Stimulated activated CD8-positive, alpha-beta memory T cell treated with anti-CD3 and anti-CD28 coated beads, Interleukin-4, amount 100 ng/mL, for 24 hours (primary cell): ENCODE measurements at regions not wholly inside any gene's neighbourhood (a gene's known extent, or its start where the extent isn't known, plus 50 kb on each side); places are given as distances from the start of the nearest gene placed in this dataset.
"Not testable (repeated sequence)": the region's sequence is repeated elsewhere in the genome, so short reads cannot be mapped to it uniquely, and the experiment has no call there.

Source experiments
- DNase-seq: peaks from one replicate; pipeline ENCODE4 v3.0.0-alpha.2; 2020; ENCODE audit warnings: low read depth

DNA sequence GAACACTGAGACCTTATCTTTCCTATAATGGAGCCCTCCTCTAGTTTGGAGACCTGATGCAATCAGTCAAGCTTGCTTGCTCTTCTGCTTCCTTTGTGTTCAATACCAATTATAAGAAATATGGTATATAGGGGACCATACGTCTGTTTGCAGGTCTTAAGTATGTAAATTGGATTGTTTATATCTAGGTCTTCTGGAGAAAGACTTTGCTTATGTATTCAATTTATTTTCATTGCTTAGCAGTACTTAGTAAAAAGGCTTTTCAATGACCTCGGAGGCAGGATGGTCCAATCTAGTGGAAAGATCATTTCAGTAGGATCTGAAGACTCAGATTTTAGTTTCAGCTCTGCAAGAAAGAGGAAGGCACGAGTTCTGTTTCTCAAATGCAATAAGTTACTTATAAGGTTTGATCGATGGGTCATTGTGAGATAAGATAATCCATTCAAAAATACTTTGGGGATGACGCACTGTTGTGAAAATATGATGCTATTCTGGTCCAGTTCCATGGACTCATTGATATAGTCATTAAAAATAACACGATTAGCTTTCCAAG lies 571.6 kb downstream of the SH2D4B start:
- no peak for DNase-seq

GRCh38 chr10:81116201-81116600 lies 578.5 kb downstream of the SH2D4B start:
- no peak for DNase-seq

- no peak for DNase-seq
Observed at GRCh38 chr10:81116990-81117389, 579.3 kb downstream of the SH2D4B start.

DNA sequence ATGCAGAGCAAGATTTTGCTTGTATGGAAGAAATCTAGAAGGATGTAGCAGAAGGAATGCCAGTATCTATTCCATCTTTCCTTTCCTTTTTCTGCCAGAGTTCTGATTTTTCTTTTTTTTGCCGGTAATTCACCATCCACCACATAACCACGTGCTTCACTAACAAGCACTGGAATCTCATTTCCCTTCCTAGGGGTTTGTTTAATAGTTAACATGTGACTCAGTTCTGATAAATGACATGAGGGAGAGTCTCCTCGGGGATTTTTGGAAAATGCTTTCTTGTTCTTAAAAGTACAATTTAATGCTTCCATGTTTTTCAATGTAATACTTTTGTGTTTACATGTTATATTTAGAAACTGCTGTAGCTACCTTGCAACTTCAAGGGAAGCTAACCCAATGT lies 590.2 kb downstream of the SH2D4B start:
- no peak for DNase-seq

- DNase-seq = no peak
Observed at GRCh38 chr10:81130014-81130413, 592.3 kb downstream of the SH2D4B start.

- no peak for DNase-seq
Observed at GRCh38 chr10:81135851-81136250, 598.1 kb downstream of the SH2D4B start.

DNA sequence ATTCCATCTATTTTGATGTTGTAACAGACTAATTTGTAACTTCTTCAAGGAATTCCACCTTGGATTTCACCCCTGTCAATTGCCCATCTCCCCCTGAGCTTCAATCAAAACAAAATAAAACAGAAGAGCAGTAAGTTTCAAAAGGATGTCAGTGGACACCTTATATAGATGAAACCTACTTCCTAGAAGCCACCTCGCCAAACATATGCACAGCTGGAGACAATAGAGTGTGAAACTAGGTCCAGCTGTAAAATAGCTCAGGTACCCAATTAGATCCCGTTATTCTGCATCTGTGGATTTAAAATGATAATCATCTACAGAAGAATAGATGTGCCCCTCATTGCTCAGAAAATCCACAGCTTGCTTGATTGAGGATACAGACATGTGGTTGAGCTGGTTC lies 598.6 kb downstream of the SH2D4B start:
- no peak for DNase-seq

GRCh38 chr10:81145975-81146374 lies 608.3 kb downstream of the SH2D4B start:
- DNase-seq = no peak

- no peak for DNase-seq
Observed at GRCh38 chr10:81146436-81146835, 608.7 kb downstream of the SH2D4B start.

DNA sequence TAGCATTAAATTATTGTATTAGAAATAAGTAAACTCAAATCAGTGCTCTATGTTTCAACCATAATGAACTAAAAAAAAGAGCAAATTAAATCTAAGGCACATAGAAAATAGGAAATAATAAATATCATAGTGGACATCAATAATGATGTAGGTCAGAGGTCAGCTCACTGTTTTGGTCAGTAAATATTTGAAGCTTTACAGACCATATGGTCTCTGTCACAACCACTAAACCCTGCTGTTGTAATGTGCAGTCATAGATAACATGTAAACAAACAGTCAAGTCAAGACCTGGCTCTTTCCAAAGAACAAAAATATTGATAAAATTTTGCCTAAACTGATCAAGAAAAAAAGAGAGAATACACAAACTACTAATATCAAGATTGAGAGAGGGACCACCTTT lies 615.0 kb downstream of the SH2D4B start:
- no peak for DNase-seq

DNA sequence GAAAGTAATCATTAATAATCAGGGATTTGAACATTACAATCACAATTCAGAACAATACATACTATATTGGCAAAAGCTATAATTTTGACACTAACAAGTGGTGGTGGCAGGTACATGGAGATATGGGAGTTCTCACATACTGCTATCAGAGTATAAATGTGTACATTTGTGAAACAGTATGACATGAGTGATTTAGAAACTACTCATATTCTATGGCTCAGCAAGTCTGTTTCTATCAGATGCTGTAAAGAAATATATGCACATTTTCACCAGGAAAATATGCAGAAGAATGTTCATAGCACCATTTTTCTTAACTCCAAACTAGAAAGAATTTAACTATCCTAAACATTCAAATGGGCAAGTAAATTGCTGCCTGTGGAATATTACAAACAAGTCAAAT lies 620.0 kb downstream of the SH2D4B start:
- DNase-seq = no peak

GRCh38 chr10:81177651-81178244 lies 640.0 kb downstream of the SH2D4B start:
- DNase-seq = no peak

- DNase-seq = no peak
Observed at GRCh38 chr10:81179324-81179723, 641.6 kb downstream of the SH2D4B start.

DNA sequence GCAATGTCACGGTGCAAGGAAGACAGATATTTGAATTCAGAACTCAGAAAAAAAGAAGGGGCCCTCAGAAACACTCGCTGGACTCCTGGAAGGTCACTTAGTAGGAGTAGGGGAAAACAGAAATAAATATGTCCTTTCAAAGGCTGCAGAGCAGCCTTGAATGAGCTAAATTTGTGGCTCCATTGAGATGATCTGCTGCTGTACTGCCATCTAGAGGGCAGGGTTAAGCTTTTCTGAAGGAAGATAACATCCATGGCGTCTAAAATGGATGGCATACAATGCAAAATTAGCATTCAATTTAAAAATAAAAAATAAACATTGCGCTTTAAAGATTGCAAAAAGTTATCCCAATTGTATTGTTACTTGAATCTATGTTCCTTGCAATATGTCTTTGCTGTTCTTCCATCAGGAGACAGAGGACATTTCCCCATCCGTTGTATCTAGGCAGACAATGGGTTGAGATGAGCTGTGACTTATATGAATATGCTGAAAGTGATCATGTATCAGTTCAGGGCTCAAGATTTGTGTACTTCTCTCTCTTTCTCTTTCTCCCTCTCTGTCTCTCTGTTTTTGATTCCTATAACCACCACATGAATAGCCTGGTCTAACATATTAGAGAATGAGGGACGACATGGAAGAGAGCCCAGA lies 642.2 kb downstream of the SH2D4B start:
- DNase-seq = no peak

- DNase-seq = no peak
Observed at GRCh38 chr10:81182296-81182695, 644.6 kb downstream of the SH2D4B start.

DNA sequence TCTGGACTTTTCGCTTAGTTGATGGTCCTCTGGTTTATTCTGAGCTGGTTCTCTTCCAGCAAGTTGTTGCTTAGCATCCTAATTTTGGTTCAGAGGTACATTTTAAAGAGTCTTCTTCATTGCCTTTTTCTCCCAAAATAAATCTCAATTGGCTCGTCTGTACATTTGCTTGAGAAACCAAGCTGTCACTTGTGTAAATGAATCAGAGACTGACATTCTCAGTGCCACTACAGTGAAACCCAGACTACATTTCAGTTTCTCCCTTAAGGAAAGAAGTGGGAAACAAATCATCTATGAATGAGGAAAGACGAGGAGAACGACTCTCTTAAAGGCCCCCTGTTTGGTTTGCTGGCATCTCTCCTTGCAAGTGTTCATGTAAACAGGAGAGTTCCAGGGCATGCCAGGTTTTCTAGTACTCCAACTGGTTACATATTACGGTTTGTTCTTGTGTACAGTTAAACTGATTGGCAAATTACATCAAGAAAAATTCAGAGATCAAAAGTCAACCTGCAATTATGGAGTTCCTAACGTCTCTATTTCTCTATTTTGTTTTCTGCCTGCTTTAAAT lies 654.6 kb downstream of the SH2D4B start:
- no peak for DNase-seq

DNA sequence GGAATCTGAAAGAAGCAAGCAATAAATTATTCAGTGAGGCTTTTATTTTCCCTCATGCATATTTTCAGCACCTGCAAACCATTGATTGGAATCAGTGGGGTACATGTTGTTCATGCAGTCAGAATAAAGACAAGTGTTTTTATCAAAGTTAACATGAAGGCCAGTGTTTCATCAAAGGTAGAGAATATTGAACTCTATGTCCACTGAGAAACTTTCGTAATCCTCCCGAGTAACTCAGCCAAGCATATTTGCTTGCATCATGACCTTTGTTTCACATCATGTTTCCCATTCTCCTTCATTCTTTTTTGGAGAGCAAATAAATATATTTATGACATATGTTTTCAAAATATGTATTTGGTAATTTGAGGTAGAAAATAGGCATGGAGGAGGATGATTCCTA lies 663.1 kb downstream of the SH2D4B start:
- DNase-seq = no peak

- not testable (repeated sequence) for DNase-seq
Observed at GRCh38 chr10:81207359-81207758, 667.6 kb upstream of the NRG3 start.

GRCh38 chr10:81213370-81213769 lies 661.6 kb upstream of the NRG3 start:
- no peak for DNase-seq

DNA sequence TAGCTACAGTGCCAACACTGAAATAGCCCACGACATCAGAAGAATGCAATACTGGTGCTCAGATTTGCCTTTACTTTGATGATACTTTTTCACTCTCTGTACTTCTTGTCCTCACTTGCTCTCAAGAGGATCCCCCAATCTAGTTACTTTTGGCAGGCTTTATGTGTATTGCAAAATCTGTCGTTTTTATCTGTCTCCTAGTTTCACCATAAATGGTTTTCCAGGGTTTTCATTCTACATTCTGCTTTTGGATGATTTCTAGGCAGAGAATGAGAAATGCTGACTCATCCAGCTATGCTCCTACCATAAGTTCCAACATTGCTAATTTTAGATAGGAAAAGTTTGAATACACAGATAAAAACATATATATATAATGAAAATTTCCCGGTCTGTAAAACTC lies 659.5 kb upstream of the NRG3 start:
- no peak for DNase-seq

DNA sequence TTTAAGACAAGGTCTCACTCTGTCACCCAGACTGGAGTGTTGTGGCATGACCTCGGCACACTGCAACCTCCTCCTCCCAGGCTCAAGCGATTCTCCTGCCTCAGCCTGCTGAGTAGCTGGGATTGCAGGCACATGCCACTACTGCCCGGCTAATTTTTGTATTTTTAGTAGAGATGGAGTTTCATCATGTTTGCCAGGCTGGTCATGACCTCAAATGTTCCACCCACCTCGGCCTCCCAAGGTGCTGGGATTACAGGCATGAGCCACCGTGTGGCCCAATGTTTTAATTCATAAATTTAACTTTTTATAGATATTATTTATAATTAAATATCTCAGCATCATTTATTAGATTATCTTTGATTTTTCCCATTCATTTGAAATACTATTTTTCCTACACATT lies 658.0 kb upstream of the NRG3 start:
- DNase-seq = no peak

DNA sequence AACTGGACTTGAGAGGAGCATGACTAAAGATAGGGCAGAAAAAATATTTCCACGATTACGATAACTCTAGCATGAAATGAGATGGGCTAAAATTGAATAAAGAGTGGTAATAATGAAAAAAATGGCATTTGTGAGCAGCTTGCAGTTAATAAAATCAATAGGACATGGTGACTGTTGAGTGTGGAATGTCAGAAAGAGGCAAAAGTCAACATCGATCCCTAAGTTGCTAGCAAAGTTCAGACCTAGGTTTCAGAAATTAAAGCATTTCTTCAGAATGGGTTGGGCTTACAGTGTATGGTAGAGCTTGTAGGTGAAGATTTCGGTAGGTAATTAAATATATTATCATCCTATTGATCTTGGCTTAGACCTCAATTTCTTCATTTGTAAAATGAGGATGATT lies 656.7 kb upstream of the NRG3 start:
- no peak for DNase-seq

GRCh38 chr10:81219758-81220157 lies 655.2 kb upstream of the NRG3 start:
- DNase-seq = no peak

DNA sequence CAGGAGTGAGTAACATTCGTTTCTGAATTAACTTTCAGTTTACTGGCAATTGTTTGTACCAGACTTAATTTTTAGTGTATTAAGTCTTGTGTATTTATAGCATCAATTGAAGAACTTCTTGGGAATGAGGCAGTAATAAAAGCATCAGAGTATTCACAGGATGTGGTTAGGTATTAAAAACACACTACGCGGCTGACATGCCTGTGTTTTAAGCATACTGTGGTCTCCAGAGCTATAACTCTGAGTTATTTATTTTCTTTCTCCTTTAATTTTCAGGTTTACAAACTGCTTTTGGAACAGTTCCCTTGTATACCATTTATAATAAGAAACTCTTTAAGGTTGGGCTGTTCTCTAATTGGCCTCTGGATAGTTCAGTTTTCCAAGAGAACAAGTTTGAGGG lies 626.1 kb upstream of the NRG3 start:
- no peak for DNase-seq
